HL-60 (cell line): ENCODE measurements at regions not wholly inside any gene's neighbourhood (a gene's known extent, or its start where the extent isn't known, plus 50 kb on each side); places are given as distances from the start of the nearest gene placed in this dataset.
A peak's percentile ranks its signal among the peaks of the same experiment; 100 is the strongest.
"Not testable (repeated sequence)": the region's sequence is repeated elsewhere in the genome, so short reads cannot be mapped to it uniquely, and the experiment has no call there.

ENCODE experiments used
- DNase-seq, 2 experiments: peaks; one replicate each; pipeline ENCODE4 v3.0.0-alpha.2; 2010 to 2020; ENCODE audit warnings: low read depth in 1 of 2, low spot score in 1 of 2
- H3K27ac ChIP-seq: fragments of 250-450 bp; sonication (Bioruptor Pico); replicated peaks from 2 replicates; pipeline ENCODE4 v1.5.1; 2020; ENCODE audit warnings: mild to moderate bottlenecking, moderate library complexity
- H3K27me3 ChIP-seq: fragments of 250-450 bp; sonication (Bioruptor Pico); 2 replicates; pipeline ENCODE4 v1.5.1; 2021; ENCODE audit warnings: mild to moderate bottlenecking, moderate library complexity; ENCODE audit not compliant: insufficient read depth, poor library complexity, severe bottlenecking
- H3K4me3 ChIP-seq: replicated peaks from 2 replicates; pipeline ENCODE4 v1.5.1; 2011; ENCODE audit warnings: mild to moderate bottlenecking, control low read depth, low read length; ENCODE audit not compliant: insufficient read depth
- CTCF ChIP-seq: IDR thresholded peaks from one replicate; pipeline ENCODE4 v1.5.1; 2011; ENCODE audit warnings: low read length, control low read depth, inconsistent platforms; ENCODE audit not compliant: insufficient read depth
- GABPA ChIP-seq: IDR thresholded peaks from 2 replicates; pipeline ENCODE4 v1.6.1; 2012; ENCODE audit warnings: low read depth
- POLR2AphosphoS5 ChIP-seq: IDR thresholded peaks from 2 replicates; pipeline ENCODE4 v1.6.1; 2012; ENCODE audit warnings: low read depth
- SPI1 ChIP-seq: IDR thresholded peaks from 2 replicates; pipeline ENCODE4 v1.6.1; 2012; ENCODE audit warnings: low read depth, mild to moderate bottlenecking, borderline replicate concordance
- TF ChIP-seq, protein P1 (sequence below): IDR thresholded peaks from 2 replicates; pipeline ENCODE4 v1.6.1; 2012; ENCODE audit warnings: low read depth; ENCODE audit not compliant: insufficient replicate concordance

GRCh38 chr20:16821211-16822089 is 73.3 kb downstream of the OTOR start:
- no peak for TF ChIP-seq GABPA
- TF ChIP-seq CTCF: peak; percentile 79
- H3K4me3 ChIP-seq: no peak overlapping the region
- DNase-seq: peak in 1 of 2 experiments; percentile 28

GRCh38 chr20:16824664-16825063 is 76.5 kb downstream of the OTOR start:
- no peak overlapping the region for H3K27ac ChIP-seq
- H3K4me3 ChIP-seq: no peak overlapping the region
- no peaks in the 10 kb centered on the region for H3K27me3 ChIP-seq
- TF ChIP-seq GABPA (no peak), POLR2AphosphoS5 (no peak), CTCF (no peak), SPI1 (no peak)
- TF ChIP-seq, protein P1, sequence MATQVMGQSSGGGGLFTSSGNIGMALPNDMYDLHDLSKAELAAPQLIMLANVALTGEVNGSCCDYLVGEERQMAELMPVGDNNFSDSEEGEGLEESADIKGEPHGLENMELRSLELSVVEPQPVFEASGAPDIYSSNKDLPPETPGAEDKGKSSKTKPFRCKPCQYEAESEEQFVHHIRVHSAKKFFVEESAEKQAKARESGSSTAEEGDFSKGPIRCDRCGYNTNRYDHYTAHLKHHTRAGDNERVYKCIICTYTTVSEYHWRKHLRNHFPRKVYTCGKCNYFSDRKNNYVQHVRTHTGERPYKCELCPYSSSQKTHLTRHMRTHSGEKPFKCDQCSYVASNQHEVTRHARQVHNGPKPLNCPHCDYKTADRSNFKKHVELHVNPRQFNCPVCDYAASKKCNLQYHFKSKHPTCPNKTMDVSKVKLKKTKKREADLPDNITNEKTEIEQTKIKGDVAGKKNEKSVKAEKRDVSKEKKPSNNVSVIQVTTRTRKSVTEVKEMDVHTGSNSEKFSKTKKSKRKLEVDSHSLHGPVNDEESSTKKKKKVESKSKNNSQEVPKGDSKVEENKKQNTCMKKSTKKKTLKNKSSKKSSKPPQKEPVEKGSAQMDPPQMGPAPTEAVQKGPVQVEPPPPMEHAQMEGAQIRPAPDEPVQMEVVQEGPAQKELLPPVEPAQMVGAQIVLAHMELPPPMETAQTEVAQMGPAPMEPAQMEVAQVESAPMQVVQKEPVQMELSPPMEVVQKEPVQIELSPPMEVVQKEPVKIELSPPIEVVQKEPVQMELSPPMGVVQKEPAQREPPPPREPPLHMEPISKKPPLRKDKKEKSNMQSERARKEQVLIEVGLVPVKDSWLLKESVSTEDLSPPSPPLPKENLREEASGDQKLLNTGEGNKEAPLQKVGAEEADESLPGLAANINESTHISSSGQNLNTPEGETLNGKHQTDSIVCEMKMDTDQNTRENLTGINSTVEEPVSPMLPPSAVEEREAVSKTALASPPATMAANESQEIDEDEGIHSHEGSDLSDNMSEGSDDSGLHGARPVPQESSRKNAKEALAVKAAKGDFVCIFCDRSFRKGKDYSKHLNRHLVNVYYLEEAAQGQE: no peak
- no peak for DNase-seq

More at GRCh38 chr20:16821211-16822089, 73.3 kb downstream of the OTOR start:
- H3K27me3 ChIP-seq: peaks cover 2% of the 10 kb centered on the region
- H3K27ac ChIP-seq: no peak overlapping the region

- Histone ChIP-seq H3K27ac (no peak overlapping the region), H3K4me3 (no peak overlapping the region), H3K27me3 (no peaks in the 10 kb centered on the region)
- TF ChIP-seq GABPA (no peak), SPI1 (no peak), CTCF (no peak), POLR2AphosphoS5 (no peak)
- TF ChIP-seq, protein P1: no peak
- no peak for DNase-seq
Measured at GRCh38 chr20:16828666-16829305, 80.6 kb downstream of the OTOR start.

DNA sequence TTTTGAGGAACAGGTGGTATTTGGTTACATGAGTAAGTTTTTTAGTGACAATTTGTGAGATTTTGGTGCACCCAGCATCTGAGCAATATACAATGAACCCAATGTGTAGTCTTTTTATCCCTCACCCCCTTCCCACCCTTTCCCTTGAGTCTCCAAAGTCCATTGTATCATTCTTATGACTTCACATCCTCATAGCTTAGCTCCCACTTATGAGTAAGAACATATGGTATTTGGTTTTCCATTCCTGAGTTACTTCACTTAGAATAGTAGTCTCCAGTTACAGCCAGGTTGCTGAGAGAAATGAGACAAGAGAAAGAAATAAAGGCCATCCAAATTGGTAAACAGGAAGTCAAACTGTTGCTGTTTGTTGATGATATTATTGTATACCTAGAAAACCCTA is 87.5 kb downstream of the OTOR start:
- DNase-seq, H3K4me3 ChIP-seq, H3K27me3 ChIP-seq, H3K27ac ChIP-seq: not testable (repeated sequence)
